MCF 10A (cell line): ENCODE measurements at regions not wholly inside any gene's neighbourhood (a gene's known extent, or its start where the extent isn't known, plus 50 kb on each side); places are given as distances from the start of the nearest gene placed in this dataset.

Experiments used
- BruUV-seq: library from RNA; stranded (reverse); fragments of 400-500 nt; replicated peaks from 2 replicates; lab custom pipeline; 2021; lab: Mats Ljungman, UMichigan
- CTCF ChIA-PET: fragments of 300-600 bp; sonication (Branson Sonifier 250); formaldehyde crosslinking; extraction: SDS; loops from one replicate; lab custom pipeline; 2021; ENCODE audit warnings: antibody characterized with exemption, inconsistent platforms; lab: Yijun Ruan, JAX
- POLR2A ChIA-PET: fragments of 300-600, 350-650 bp; sonication (Branson Sonifier 250); formaldehyde crosslinking; extraction: SDS; loops from one replicate; lab custom pipeline; 2020; ENCODE audit warnings: antibody characterized with exemption, inconsistent platforms; lab: Yijun Ruan, JAX
- DNase-seq: peaks from one replicate; pipeline ENCODE4 v3.0.0-alpha.2; 2018; ENCODE audit not compliant: unreplicated experiment
- H3K27ac Mint-ChIP-seq: one replicate; pipeline ENCODE4 v1.8.0; 2022; ENCODE audit warnings: mild to moderate bottlenecking, low read depth, mixed read lengths; ENCODE audit not compliant: unreplicated experiment
- H3K27me3 Mint-ChIP-seq: one replicate; pipeline ENCODE4 v1.8.0; 2022; ENCODE audit warnings: mixed read lengths; ENCODE audit not compliant: insufficient read depth, unreplicated experiment
- H3K36me3 Mint-ChIP-seq: one replicate; pipeline ENCODE4 v1.8.0; 2022; ENCODE audit warnings: mild to moderate bottlenecking, moderate library complexity, mixed read lengths; ENCODE audit not compliant: insufficient read depth, unreplicated experiment
- H3K4me1 Mint-ChIP-seq: one replicate; pipeline ENCODE4 v1.8.0; 2022; ENCODE audit warnings: mixed read lengths; ENCODE audit not compliant: insufficient read depth, unreplicated experiment
- H3K4me3 Mint-ChIP-seq: one replicate; pipeline ENCODE4 v1.8.0; 2022; ENCODE audit warnings: mild to moderate bottlenecking, moderate library complexity, mixed read lengths; ENCODE audit not compliant: unreplicated experiment
- H3K9me3 Mint-ChIP-seq: one replicate; pipeline ENCODE4 v1.8.0; 2022; ENCODE audit warnings: mixed read lengths; ENCODE audit not compliant: unreplicated experiment
- intact Hi-C: fragments of 100-400 bp; cut with micrococcal nuclease; formaldehyde crosslinking; loops from 2 replicates; pipeline ENCODE4 v1.14.1; 2022
- TF ChIP-seq, protein P1 (sequence below): fragments of 200-600 bp; IDR thresholded peaks from one replicate; pipeline ENCODE4 v1.8.0; 2022; ENCODE audit warnings: antibody characterized with exemption, mild to moderate bottlenecking; ENCODE audit not compliant: unreplicated experiment

DNA sequence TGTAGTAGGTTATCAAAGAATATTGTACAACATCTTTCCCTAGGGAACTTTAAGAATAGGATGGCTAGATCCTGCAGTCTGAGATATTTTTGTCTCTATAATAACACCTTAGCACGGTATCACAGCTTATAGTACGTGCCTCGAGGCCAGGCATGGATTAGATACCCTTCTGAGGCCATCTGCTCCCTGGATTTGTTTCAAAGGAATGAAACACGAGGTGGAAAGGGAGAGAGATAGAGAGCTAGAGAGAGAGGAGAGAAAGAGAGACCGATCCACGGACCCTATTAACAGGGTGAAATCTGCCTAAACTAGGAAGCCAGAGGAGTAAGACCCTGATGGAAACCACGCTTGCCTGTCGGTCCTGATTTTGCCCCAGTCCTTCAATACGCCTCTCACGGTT lies 92.5 kb downstream of the CD83 start:
- H3K9me3 Mint-ChIP-seq = no peaks in the 10 kb centered on the region
- intact Hi-C loops = loop anchor here (2.0 to 10.0 kb wide), 4 partner anchors 502 to 1413 kb away; no protein-coding TSS in a partner anchor
- ChIA-PET POLR2A (interaction anchor here (0.6 to 1.9 kb wide), 5 partner anchors 84 to 1412 kb away, joined by 3 to 4 read pairs (median 3); partner anchors contain the start of gene JARID2), CTCF (interaction anchor here (0.6 to 1.0 kb wide), 5 partner anchors 9 to 1224 kb away, joined by 3 to 4 read pairs (median 3); no protein-coding TSS in a partner anchor)
- no peaks in the 10 kb centered on the region for H3K27me3 Mint-ChIP-seq
- TF ChIP-seq, protein P1, sequence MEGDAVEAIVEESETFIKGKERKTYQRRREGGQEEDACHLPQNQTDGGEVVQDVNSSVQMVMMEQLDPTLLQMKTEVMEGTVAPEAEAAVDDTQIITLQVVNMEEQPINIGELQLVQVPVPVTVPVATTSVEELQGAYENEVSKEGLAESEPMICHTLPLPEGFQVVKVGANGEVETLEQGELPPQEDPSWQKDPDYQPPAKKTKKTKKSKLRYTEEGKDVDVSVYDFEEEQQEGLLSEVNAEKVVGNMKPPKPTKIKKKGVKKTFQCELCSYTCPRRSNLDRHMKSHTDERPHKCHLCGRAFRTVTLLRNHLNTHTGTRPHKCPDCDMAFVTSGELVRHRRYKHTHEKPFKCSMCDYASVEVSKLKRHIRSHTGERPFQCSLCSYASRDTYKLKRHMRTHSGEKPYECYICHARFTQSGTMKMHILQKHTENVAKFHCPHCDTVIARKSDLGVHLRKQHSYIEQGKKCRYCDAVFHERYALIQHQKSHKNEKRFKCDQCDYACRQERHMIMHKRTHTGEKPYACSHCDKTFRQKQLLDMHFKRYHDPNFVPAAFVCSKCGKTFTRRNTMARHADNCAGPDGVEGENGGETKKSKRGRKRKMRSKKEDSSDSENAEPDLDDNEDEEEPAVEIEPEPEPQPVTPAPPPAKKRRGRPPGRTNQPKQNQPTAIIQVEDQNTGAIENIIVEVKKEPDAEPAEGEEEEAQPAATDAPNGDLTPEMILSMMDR = no peak
- peaks cover 13% of the 10 kb centered on the region for H3K4me1 Mint-ChIP-seq
- H3K4me3 Mint-ChIP-seq = peak overlapping the region; percentile 72
- H3K36me3 Mint-ChIP-seq = no peaks in the 10 kb centered on the region
- H3K27ac Mint-ChIP-seq = peak overlapping the region; percentile 35
- no peak for DNase-seq
- no TSS peak for BruUV-seq

DNA sequence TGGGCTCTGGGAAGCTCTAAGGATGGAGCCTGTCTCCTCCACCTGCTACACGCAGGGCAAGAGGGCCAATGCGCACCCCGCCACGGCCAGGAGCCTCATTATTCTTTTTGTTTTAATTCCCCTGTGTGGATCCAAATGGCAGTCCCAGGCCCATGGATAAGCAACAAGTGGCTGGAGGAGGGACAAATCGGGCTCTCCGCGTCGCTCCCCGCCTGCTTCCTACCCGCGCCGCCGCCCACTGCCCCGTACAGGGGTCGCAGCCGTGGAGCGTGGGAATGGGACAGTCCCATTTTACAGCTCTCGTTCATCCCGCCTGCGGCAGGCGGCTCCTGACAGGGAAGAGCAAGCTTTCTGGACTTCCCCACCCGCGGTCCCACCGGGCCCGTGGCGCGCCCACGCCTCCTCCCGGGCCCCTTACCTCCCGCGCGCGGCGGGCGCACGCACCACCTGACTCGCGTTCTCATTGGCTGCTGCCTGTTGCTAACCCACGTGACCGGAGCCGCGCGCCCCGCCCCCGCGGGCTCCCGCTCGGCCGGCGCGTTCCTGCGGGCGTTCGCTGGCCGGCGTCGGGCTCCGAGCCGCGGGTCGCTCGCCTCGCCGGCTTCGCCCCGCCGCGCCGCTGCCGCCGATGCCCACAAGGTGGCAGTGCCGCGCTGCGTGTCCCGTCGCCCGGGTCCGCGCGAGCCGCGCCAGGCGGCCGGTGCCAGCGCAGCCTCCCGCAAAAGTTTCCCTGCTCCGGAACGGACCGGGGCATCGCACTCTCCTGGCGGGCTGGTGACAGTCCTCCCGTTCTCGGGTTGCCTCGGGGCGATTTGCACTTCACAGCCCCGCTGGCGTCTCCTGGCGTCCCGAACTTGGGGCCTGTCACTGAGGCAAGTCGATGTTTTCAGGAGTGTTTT lies 93.3 kb downstream of the CD83 start:
- Mint-ChIP-seq H3K36me3 (no peaks in the 10 kb centered on the region), H3K27me3 (no peaks in the 10 kb centered on the region), H3K4me1 (peaks cover 13% of the 10 kb centered on the region), H3K9me3 (no peaks in the 10 kb centered on the region), H3K4me3 (peak overlapping the region; percentile 72), H3K27ac (no peak overlapping the region)
- ChIA-PET POLR2A (interaction anchor here (0.6 to 1.9 kb wide), 7 partner anchors 11 to 1411 kb away, joined by 3 to 4 read pairs (median 3); partner anchors contain the start of gene JARID2), CTCF (interaction anchor here (0.6 to 1.2 kb wide), 12 partner anchors 10 to 1280 kb away, joined by 3 to 4 read pairs (median 3); no protein-coding TSS in a partner anchor)
- BruUV-seq = TSS peak; percentile 70
- peak; percentile 85 for DNase-seq
- TF ChIP-seq, protein P1 = peak; percentile 76
- intact Hi-C loops = loop anchor here (1.0 to 10.0 kb wide), 6 partner anchors 501 to 1412 kb away; partner anchors contain the start of gene JARID2

DNA sequence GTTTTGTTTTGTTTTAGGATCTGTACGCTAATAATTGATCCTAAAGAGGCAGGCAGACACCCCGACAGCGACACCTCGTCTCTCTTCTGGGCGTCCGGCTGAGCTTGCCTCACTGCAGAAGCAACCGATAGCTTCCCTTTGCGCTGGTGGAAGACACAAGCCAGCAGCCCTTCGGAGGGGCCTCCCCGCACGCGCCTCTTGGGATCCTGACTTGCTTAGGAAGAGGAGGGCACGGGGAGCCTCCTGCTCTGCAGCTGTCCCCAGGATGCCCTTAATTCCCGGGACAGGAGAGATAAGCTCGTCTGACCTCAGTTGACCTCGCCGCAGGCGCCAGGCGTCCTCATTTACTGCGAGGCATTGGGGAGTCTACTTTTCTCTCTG lies 94.0 kb downstream of the CD83 start:
- TSS peak; percentile 33 for BruUV-seq
- peak overlapping the region; percentile 72 for H3K4me3 Mint-ChIP-seq
- ChIA-PET POLR2A (interaction anchor here (0.7 to 1.9 kb wide), 2 partner anchors 1158 to 1410 kb away, joined by 3 to 4 read pairs; no protein-coding TSS in a partner anchor), CTCF (interaction anchor here (0.6 to 1.5 kb wide), 13 partner anchors 97 to 1345 kb away, joined by 3 to 6 read pairs (median 3); no protein-coding TSS in a partner anchor)
- no peak overlapping the region for H3K27ac Mint-ChIP-seq
- no peaks in the 10 kb centered on the region for H3K36me3 Mint-ChIP-seq
- H3K9me3 Mint-ChIP-seq = no peaks in the 10 kb centered on the region
- H3K4me1 Mint-ChIP-seq = peaks cover 13% of the 10 kb centered on the region
- DNase-seq = no peak
- intact Hi-C loops = loop anchor here (1.0 to 10.0 kb wide), 6 partner anchors 501 to 1411 kb away; partner anchors contain the start of gene JARID2
- TF ChIP-seq, protein P1 = no peak
- H3K27me3 Mint-ChIP-seq = no peaks in the 10 kb centered on the region
